ENCODE measurements at regions not wholly inside any gene's neighbourhood (a gene's known extent, or its start where the extent isn't known, plus 50 kb on each side); places are given as distances from the start of the nearest gene placed in this dataset.

DNA sequence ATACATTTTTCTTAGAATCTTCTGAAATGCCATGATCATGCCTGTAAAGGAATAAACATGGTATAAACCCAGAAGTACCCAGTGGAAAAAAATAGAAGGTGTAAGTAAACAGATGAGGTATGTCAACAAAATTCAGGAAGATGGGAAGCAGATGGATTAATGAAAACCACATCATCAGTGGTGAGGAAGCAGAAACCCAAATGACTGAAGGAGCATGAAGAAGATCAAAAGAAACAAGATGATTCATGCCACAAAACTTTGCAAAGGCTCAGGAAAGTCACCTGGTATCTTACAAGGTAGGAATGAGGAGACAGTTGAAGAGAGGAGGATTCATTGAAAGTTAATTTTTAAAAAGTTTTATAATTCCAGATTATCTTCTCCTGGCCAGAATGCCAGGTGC lies 132.8 kb upstream of the PAPPA start:
- H3K27ac ChIP-seq (ENCODE audit: low read depth in 2 of 2, low read length in 1 of 2): no peak overlapping the region
- H3K36me3 ChIP-seq (ENCODE audit: control insufficient read depth in 2 of 2, insufficient read depth in 2 of 2, low read length in 1 of 2): no peaks in the 10 kb centered on the region
- H3K4me3 ChIP-seq (ENCODE audit: low read depth in 1 of 2, low read length in 2 of 2): no peak overlapping the region
- no peaks in the 10 kb centered on the region for H3K9me3 ChIP-seq (ENCODE audit: control insufficient read depth in 2 of 2, insufficient read depth in 1 of 2, low read depth in 1 of 2, low read length in 1 of 2)
- H3K27me3 ChIP-seq (ENCODE audit: control insufficient read depth in 1 of 2, insufficient read depth in 2 of 2, low read length in 2 of 2): no peaks in the 10 kb centered on the region
- no peaks in the 10 kb centered on the region for H3K4me1 ChIP-seq (ENCODE audit: control insufficient read depth in 2 of 2, insufficient read depth in 2 of 2, low read length in 1 of 2)

DNA sequence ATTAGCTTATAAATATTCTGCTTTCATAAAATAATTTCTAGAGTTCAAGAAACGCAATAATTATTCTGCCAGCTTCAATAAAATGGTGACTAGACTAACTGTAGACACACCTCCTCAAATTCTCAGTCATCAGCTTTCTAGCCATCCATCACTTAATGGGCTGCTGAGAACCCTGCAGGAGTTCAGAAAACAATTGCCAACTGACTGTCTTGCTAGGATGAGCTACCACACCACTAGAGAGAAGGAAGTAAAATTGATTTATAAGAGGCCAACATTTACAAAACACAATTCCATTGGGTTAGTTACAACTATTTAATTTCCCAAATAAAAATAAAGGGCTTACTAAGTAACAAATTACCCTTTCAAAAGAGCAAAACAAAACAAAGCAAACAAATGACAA lies 126.5 kb upstream of the PAPPA start:
- Histone ChIP-seq H3K27ac (ENCODE audit: low read depth in 2 of 2, low read length in 1 of 2) (no peak overlapping the region), H3K27me3 (ENCODE audit: control insufficient read depth in 1 of 2, insufficient read depth in 2 of 2, low read length in 2 of 2) (no peaks in the 10 kb centered on the region), H3K4me1 (ENCODE audit: control insufficient read depth in 2 of 2, insufficient read depth in 2 of 2, low read length in 1 of 2) (no peaks in the 10 kb centered on the region), H3K9me3 (ENCODE audit: control insufficient read depth in 2 of 2, insufficient read depth in 1 of 2, low read depth in 1 of 2, low read length in 1 of 2) (no peaks in the 10 kb centered on the region), H3K4me3 (ENCODE audit: low read depth in 1 of 2, low read length in 2 of 2) (no peak overlapping the region), H3K36me3 (ENCODE audit: control insufficient read depth in 2 of 2, insufficient read depth in 2 of 2, low read length in 1 of 2) (no peaks in the 10 kb centered on the region)
- 77 to 87% methylated on average over 1 of the region's 1 CpG for WGBS, 2 donors

DNA sequence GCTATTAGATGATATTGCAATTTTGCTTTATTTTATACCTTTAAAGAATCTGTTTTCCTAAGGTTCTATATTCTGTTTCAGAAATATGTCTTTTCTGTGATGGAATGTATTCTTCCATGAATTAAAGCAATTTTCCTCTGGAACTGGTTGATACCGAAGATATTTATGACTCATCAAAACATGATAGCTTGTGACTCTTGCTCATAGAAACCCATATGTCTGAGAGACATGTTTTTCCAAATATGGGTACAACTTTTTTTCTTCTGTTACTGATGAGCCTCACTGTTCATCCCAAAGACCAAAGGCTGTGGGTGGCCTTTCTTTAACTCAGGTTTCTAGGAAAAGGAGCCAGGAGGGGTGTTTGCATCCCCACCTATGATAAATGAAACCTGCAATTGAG lies 126.1 kb upstream of the PAPPA start:
- H3K27me3 ChIP-seq (ENCODE audit: control insufficient read depth in 1 of 2, insufficient read depth in 2 of 2, low read length in 2 of 2): no peaks in the 10 kb centered on the region
- no peak overlapping the region for H3K27ac ChIP-seq (ENCODE audit: low read depth in 2 of 2, low read length in 1 of 2)
- no peaks in the 10 kb centered on the region for H3K36me3 ChIP-seq (ENCODE audit: control insufficient read depth in 2 of 2, insufficient read depth in 2 of 2, low read length in 1 of 2)
- H3K9me3 ChIP-seq (ENCODE audit: control insufficient read depth in 2 of 2, insufficient read depth in 1 of 2, low read depth in 1 of 2, low read length in 1 of 2): no peaks in the 10 kb centered on the region
- 57 to 73% methylated on average over 1 of the region's 1 CpG for WGBS, 2 donors
- H3K4me1 ChIP-seq (ENCODE audit: control insufficient read depth in 2 of 2, insufficient read depth in 2 of 2, low read length in 1 of 2): no peaks in the 10 kb centered on the region
- H3K4me3 ChIP-seq (ENCODE audit: low read depth in 1 of 2, low read length in 2 of 2): no peak overlapping the region

DNA sequence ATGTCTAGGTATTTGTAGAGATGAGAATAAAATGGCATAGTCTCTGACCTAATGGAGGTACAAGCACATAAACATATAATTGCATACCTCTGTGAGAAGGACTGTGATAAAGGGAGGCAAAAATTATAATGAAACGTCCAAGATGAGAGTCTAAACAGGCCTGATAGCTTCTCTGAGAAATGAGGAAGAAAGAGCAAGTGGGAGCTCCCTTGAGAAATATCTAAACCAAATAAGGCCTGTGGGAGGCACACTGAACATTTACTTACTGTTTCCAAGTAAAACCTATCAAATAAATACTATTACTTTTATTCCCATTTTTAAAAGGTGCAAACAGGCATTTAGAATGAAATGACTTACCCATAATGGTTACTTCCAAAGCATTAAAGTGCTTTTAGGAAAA lies 125.6 kb upstream of the PAPPA start:
- WGBS, 2 donors: 56 to 69% methylated on average over 1 of the region's 1 CpG
- H3K4me3 ChIP-seq (ENCODE audit: low read depth in 1 of 2, low read length in 2 of 2): no peak overlapping the region

DNA sequence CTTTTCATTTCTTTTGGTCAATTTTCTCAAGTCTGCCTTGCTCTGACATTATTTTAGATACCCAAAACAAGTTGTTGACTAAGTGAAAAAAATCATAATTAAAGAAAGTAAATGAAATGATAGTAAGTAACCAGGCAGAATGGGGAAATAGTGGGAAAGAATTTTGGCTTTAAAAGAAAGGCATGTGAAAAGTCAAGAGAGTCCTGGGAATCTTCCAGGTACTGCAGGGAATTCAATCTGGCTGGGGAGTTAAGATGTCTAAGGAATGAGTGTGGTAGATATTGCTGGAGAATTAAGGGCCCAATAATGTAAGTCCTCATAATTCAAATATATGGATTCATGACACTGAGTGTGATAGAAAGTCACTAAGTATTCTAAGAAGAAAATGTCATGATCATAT lies 123.1 kb upstream of the PAPPA start:
- H3K4me1 ChIP-seq (ENCODE audit: control insufficient read depth in 2 of 2, insufficient read depth in 2 of 2, low read length in 1 of 2): no peaks in the 10 kb centered on the region
- H3K4me3 ChIP-seq (ENCODE audit: low read depth in 1 of 2, low read length in 2 of 2): no peak overlapping the region
- H3K36me3 ChIP-seq (ENCODE audit: control insufficient read depth in 2 of 2, insufficient read depth in 2 of 2, low read length in 1 of 2): no peaks in the 10 kb centered on the region
- no peaks in the 10 kb centered on the region for H3K9me3 ChIP-seq (ENCODE audit: control insufficient read depth in 2 of 2, insufficient read depth in 1 of 2, low read depth in 1 of 2, low read length in 1 of 2)
- no peak overlapping the region for H3K27ac ChIP-seq (ENCODE audit: low read depth in 2 of 2, low read length in 1 of 2)
- no peaks in the 10 kb centered on the region for H3K27me3 ChIP-seq (ENCODE audit: control insufficient read depth in 1 of 2, insufficient read depth in 2 of 2, low read length in 2 of 2)

More for the DNA sequence above, 125.6 kb upstream of the PAPPA start:
- no peaks in the 10 kb centered on the region for H3K9me3 ChIP-seq (ENCODE audit: control insufficient read depth in 2 of 2, insufficient read depth in 1 of 2, low read depth in 1 of 2, low read length in 1 of 2)
- no peaks in the 10 kb centered on the region for H3K36me3 ChIP-seq (ENCODE audit: control insufficient read depth in 2 of 2, insufficient read depth in 2 of 2, low read length in 1 of 2)
- H3K27me3 ChIP-seq (ENCODE audit: control insufficient read depth in 1 of 2, insufficient read depth in 2 of 2, low read length in 2 of 2): no peaks in the 10 kb centered on the region
- H3K4me1 ChIP-seq (ENCODE audit: control insufficient read depth in 2 of 2, insufficient read depth in 2 of 2, low read length in 1 of 2): no peaks in the 10 kb centered on the region
- H3K27ac ChIP-seq (ENCODE audit: low read depth in 2 of 2, low read length in 1 of 2): no peak overlapping the region

DNA sequence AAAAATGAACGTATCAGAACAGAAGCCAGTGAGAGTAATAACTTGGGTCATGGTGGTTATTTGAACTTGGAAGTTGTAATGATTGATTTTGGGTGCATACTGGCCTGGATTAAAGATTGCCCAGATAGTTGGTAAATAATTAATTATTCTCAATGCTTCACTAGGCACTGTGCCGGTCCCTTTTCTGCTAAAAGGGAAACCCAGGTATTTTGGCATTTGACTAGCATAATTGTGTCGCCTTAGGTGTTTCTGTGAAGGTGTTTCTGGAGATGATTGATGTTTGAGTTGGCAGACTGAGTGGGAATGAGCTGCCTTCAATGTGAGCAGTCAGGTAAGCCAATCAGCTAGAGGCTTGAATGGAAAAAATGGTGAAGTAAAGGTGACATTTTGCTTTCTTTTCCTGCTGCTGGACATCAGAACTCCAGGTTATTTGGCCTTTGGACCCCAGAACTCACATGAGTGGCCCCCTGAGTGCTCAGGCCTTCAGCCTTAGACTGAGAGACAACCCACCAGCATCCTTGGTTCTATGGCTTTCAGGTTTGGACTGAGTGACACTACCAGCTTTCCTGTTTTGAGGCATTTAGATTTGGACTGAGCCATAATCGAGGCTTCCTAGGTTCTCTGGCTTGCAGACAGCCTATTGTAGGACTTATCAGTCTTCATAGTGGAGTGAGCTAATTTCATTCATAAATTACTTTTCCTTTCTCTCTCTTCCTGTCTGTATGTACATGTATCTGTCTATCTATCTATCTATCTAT lies 120.7 kb upstream of the PAPPA start:
- 46 to 53% methylated on average over 4 of the region's 4 CpGs for WGBS, 2 donors
- Histone ChIP-seq H3K27ac (ENCODE audit: low read depth in 2 of 2, low read length in 1 of 2) (no peak overlapping the region), H3K27me3 (ENCODE audit: control insufficient read depth in 1 of 2, insufficient read depth in 2 of 2, low read length in 2 of 2) (no peaks in the 10 kb centered on the region)

DNA sequence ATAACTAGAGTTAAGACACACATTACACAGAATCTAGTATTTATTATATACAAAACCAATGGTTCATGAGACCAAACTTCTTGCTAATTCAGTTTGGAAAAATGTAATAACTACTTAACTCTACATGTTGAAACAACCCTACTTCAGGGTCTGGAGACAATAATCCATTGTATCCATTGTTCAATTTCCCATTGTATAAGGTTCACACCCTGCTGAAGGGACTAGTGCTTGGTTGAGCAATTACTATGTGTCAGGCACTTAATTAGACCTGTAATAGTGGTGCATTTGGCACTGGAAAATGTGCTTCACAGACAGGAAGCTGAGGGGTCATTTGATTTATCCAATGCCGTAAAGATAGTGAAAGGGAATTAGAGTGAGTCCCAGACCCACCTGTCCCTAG lies 114.3 kb upstream of the PAPPA start:
- Histone ChIP-seq H3K9me3 (ENCODE audit: control insufficient read depth in 2 of 2, insufficient read depth in 1 of 2, low read depth in 1 of 2, low read length in 1 of 2) (no peaks in the 10 kb centered on the region), H3K4me3 (ENCODE audit: low read depth in 1 of 2, low read length in 2 of 2) (no peak overlapping the region), H3K4me1 (ENCODE audit: control insufficient read depth in 2 of 2, insufficient read depth in 2 of 2, low read length in 1 of 2) (no peaks in the 10 kb centered on the region), H3K36me3 (ENCODE audit: control insufficient read depth in 2 of 2, insufficient read depth in 2 of 2, low read length in 1 of 2) (no peaks in the 10 kb centered on the region), H3K27me3 (ENCODE audit: control insufficient read depth in 1 of 2, insufficient read depth in 2 of 2, low read length in 2 of 2) (no peaks in the 10 kb centered on the region), H3K27ac (ENCODE audit: low read depth in 2 of 2, low read length in 1 of 2) (peak overlapping the region; percentile 1 to 68)
- WGBS, 2 donors: 45 to 79% methylated on average over 1 of the region's 1 CpG

More for the DNA sequence above, 120.7 kb upstream of the PAPPA start:
- H3K36me3 ChIP-seq (ENCODE audit: control insufficient read depth in 2 of 2, insufficient read depth in 2 of 2, low read length in 1 of 2): no peaks in the 10 kb centered on the region
- H3K4me3 ChIP-seq (ENCODE audit: low read depth in 1 of 2, low read length in 2 of 2): no peak overlapping the region
- H3K9me3 ChIP-seq (ENCODE audit: control insufficient read depth in 2 of 2, insufficient read depth in 1 of 2, low read depth in 1 of 2, low read length in 1 of 2): no peaks in the 10 kb centered on the region
- H3K4me1 ChIP-seq (ENCODE audit: control insufficient read depth in 2 of 2, insufficient read depth in 2 of 2, low read length in 1 of 2): no peaks in the 10 kb centered on the region

DNA sequence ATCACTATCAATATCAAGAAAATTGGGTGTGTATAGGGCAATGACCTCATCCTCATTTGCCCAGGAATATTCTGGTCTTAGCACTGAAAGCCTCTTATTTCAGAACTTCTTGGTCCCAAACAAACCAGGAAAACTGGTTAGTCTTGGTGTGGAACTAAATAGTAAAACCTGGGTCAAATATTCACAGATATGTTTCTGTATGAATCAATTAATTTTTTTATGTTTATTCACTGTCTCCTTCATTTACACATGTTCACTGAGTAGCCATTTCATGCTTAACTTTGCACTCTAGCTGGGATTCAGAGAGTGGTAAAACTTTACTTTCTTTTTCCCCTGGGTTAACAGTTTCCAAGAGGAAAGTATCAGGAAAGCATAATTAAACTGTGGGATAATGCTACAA lies 113.7 kb upstream of the PAPPA start:
- H3K27ac ChIP-seq (ENCODE audit: low read depth in 2 of 2, low read length in 1 of 2): peak overlapping the region in 1 of 2 donors; percentile 1

DNA sequence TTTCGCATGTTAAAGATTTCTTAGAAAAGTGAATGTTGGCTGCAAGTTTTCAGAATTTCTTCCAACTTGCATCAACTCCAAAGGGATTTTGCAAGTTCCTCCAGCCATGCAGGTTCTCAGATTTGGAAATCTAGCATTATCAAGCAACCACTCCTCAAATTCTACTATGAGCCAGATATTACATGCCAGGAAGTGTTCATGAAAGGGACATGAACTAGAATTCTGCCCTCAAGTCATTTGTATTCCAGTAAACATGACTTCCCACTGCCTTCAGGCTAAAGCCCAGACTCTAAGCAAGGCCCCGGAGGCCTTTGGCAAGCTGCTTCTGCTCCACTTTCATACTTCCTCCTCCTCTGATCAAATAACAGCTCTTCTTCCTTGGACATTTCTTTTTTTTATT lies 111.3 kb upstream of the PAPPA start:
- no peak overlapping the region for H3K4me3 ChIP-seq (ENCODE audit: low read depth in 1 of 2, low read length in 2 of 2)

More for the DNA sequence above, 113.7 kb upstream of the PAPPA start:
- Histone ChIP-seq H3K4me1 (ENCODE audit: control insufficient read depth in 2 of 2, insufficient read depth in 2 of 2, low read length in 1 of 2) (no peaks in the 10 kb centered on the region), H3K36me3 (ENCODE audit: control insufficient read depth in 2 of 2, insufficient read depth in 2 of 2, low read length in 1 of 2) (no peaks in the 10 kb centered on the region), H3K4me3 (ENCODE audit: low read depth in 1 of 2, low read length in 2 of 2) (no peak overlapping the region), H3K27me3 (ENCODE audit: control insufficient read depth in 1 of 2, insufficient read depth in 2 of 2, low read length in 2 of 2) (no peaks in the 10 kb centered on the region), H3K9me3 (ENCODE audit: control insufficient read depth in 2 of 2, insufficient read depth in 1 of 2, low read depth in 1 of 2, low read length in 1 of 2) (no peaks in the 10 kb centered on the region)

DNA sequence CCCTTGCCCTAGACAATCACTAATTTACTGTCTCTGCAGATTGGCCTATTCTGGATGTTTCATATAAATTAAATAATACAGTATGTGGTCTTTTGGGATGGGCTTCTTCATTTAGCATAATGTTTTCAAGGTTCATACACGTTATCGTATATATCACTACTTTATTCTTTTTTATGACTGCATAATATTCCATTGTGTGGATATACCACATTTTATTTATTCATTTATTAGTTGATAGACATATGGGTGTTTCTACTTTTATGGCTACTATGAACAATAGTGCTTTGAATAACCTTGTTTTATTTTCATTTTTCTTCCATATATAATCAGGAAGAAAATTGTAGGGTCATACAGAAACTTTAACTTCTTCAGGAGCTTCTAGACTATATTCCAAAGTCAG lies 108.5 kb upstream of the PAPPA start:
- H3K27ac ChIP-seq (ENCODE audit: low read depth in 2 of 2, low read length in 1 of 2): no peak overlapping the region
- H3K4me3 ChIP-seq (ENCODE audit: low read depth in 1 of 2, low read length in 2 of 2): no peak overlapping the region
- H3K4me1 ChIP-seq (ENCODE audit: control insufficient read depth in 2 of 2, insufficient read depth in 2 of 2, low read length in 1 of 2): no peaks in the 10 kb centered on the region
- 95 to 97% methylated on average over 2 of the region's 2 CpGs for WGBS, 2 donors
- H3K27me3 ChIP-seq (ENCODE audit: control insufficient read depth in 1 of 2, insufficient read depth in 2 of 2, low read length in 2 of 2): no peaks in the 10 kb centered on the region
- H3K9me3 ChIP-seq (ENCODE audit: control insufficient read depth in 2 of 2, insufficient read depth in 1 of 2, low read depth in 1 of 2, low read length in 1 of 2): no peaks in the 10 kb centered on the region
- no peaks in the 10 kb centered on the region for H3K36me3 ChIP-seq (ENCODE audit: control insufficient read depth in 2 of 2, insufficient read depth in 2 of 2, low read length in 1 of 2)

More for the DNA sequence above, 111.3 kb upstream of the PAPPA start:
- no peaks in the 10 kb centered on the region for H3K9me3 ChIP-seq (ENCODE audit: control insufficient read depth in 2 of 2, insufficient read depth in 1 of 2, low read depth in 1 of 2, low read length in 1 of 2)
- no peaks in the 10 kb centered on the region for H3K27me3 ChIP-seq (ENCODE audit: control insufficient read depth in 1 of 2, insufficient read depth in 2 of 2, low read length in 2 of 2)
- H3K4me1 ChIP-seq (ENCODE audit: control insufficient read depth in 2 of 2, insufficient read depth in 2 of 2, low read length in 1 of 2): no peaks in the 10 kb centered on the region
- H3K27ac ChIP-seq (ENCODE audit: low read depth in 2 of 2, low read length in 1 of 2): no peak overlapping the region
- 79 to 81% methylated on average over 2 of the region's 2 CpGs for WGBS, 2 donors
- no peaks in the 10 kb centered on the region for H3K36me3 ChIP-seq (ENCODE audit: control insufficient read depth in 2 of 2, insufficient read depth in 2 of 2, low read length in 1 of 2)

All from esophagus (tissue), 2 donors.